ENCODE measurements at regions not wholly inside any gene's neighbourhood (a gene's known extent, or its start where the extent isn't known, plus 50 kb on each side); places are given as distances from the start of the nearest gene placed in this dataset.

GRCh38 chr18:45384962-45385315 lies 230.3 kb upstream of the SLC14A2 start:
- DNase-seq = no peak

GRCh38 chr18:45386041-45386655 lies 229.1 kb upstream of the SLC14A2 start:
- no peak for DNase-seq

GRCh38 chr18:45387229-45387628 lies 228.0 kb upstream of the SLC14A2 start:
- no peak for DNase-seq

- no peak for DNase-seq
Measured at GRCh38 chr18:45398448-45398847, 216.8 kb upstream of the SLC14A2 start.

- no peak for DNase-seq
Measured at GRCh38 chr18:45399146-45399545, 216.1 kb upstream of the SLC14A2 start.

GRCh38 chr18:45399643-45400042 lies 215.6 kb upstream of the SLC14A2 start:
- DNase-seq = no peak

GRCh38 chr18:45402485-45403056 lies 212.7 kb upstream of the SLC14A2 start:
- no peak for DNase-seq

- no peak for DNase-seq
Measured at GRCh38 chr18:45403341-45404049, 211.8 kb upstream of the SLC14A2 start.

GRCh38 chr18:45408218-45408617 lies 207.1 kb upstream of the SLC14A2 start:
- DNase-seq = no peak

GRCh38 chr18:45409971-45410370 lies 205.3 kb upstream of the SLC14A2 start:
- no peak for DNase-seq

- no peak for DNase-seq
Measured at GRCh38 chr18:45412577-45412976, 202.7 kb upstream of the SLC14A2 start.

GRCh38 chr18:45413180-45413836 lies 202.0 kb upstream of the SLC14A2 start:
- DNase-seq = no peak

- no peak for DNase-seq
Measured at GRCh38 chr18:45415614-45416013, 199.7 kb upstream of the SLC14A2 start.

- no peak for DNase-seq
Measured at GRCh38 chr18:45416168-45416567, 199.1 kb upstream of the SLC14A2 start.

- DNase-seq = no peak
Measured at GRCh38 chr18:45417392-45417791, 197.9 kb upstream of the SLC14A2 start.

GRCh38 chr18:45423659-45424058 lies 191.6 kb upstream of the SLC14A2 start:
- no peak for DNase-seq

- DNase-seq = no peak
Measured at GRCh38 chr18:45430041-45430440, 185.2 kb upstream of the SLC14A2 start.

GRCh38 chr18:45435810-45436209 lies 179.5 kb upstream of the SLC14A2 start:
- DNase-seq = no peak

- no peak for DNase-seq
Measured at GRCh38 chr18:45437366-45437765, 177.9 kb upstream of the SLC14A2 start.

- DNase-seq = no peak
Measured at GRCh38 chr18:45439851-45440645, 175.2 kb upstream of the SLC14A2 start.

GRCh38 chr18:45441110-45441847 lies 174.0 kb upstream of the SLC14A2 start:
- DNase-seq = no peak

GRCh38 chr18:45444040-45444439 lies 171.2 kb upstream of the SLC14A2 start:
- no peak for DNase-seq

Measured in CD4-positive, alpha-beta T cell treated with Interleukin-4 for 4 hours (primary cell).